Mesenchymal stem cell (in vitro differentiated cells and primary cell): ENCODE measurements at regions not wholly inside any gene's neighbourhood (a gene's known extent, or its start where the extent isn't known, plus 50 kb on each side); places are given as distances from the start of the nearest gene placed in this dataset.
A peak's percentile ranks its signal among the peaks of the same experiment; 100 is the strongest.
"Not testable (repeated sequence)": the region's sequence is repeated elsewhere in the genome, so short reads cannot be mapped to it uniquely, and the experiment has no call there.

Source experiments
- DNase-seq: peaks from one replicate; pipeline ENCODE4 v3.0.0-alpha.2; 2013
- H2AFZ ChIP-seq: one replicate; pipeline ENCODE4 v1.6.1; 2013; ENCODE audit warnings: low read depth, mild to moderate bottlenecking, control low read depth, inconsistent platforms, low read length, moderate library complexity
- H2AK5ac ChIP-seq: 2 replicates; pipeline ENCODE4 v1.6.1; 2013; ENCODE audit warnings: low read length, moderate library complexity, mild to moderate bottlenecking, inconsistent platforms; ENCODE audit not compliant: severe bottlenecking
- H2BK120ac ChIP-seq: one replicate; pipeline ENCODE4 v1.6.1; 2013; ENCODE audit warnings: low read depth, mild to moderate bottlenecking, inconsistent platforms, low read length, moderate library complexity
- H2BK12ac ChIP-seq, 2 experiments: one replicate each; pipeline ENCODE4 v1.6.1; 2013; ENCODE audit warnings: inconsistent platforms in 2 of 2, low read length in 2 of 2, mild to moderate bottlenecking in 2 of 2, moderate library complexity in 2 of 2, control low read depth in 1 of 2
- H2BK15ac ChIP-seq: one replicate; pipeline ENCODE4 v1.6.1; 2013; ENCODE audit warnings: mild to moderate bottlenecking, low read depth, inconsistent platforms; ENCODE audit not compliant: poor library complexity, severe bottlenecking
- H2BK5ac ChIP-seq: 2 replicates; pipeline ENCODE4 v1.6.1; 2013; ENCODE audit warnings: low read depth, mild to moderate bottlenecking, low read length, control low read depth, inconsistent platforms; ENCODE audit not compliant: poor library complexity, severe bottlenecking
- H3K14ac ChIP-seq, 2 experiments: one replicate each; pipeline ENCODE4 v1.6.1; 2013; ENCODE audit warnings: inconsistent platforms in 2 of 2, low read length in 2 of 2, control low read depth in 1 of 2, mild to moderate bottlenecking in 1 of 2, moderate library complexity in 1 of 2
- H3K18ac ChIP-seq, 2 experiments: one replicate each; pipeline ENCODE4 v1.6.1; 2013; ENCODE audit warnings: inconsistent platforms in 2 of 2, low read length in 2 of 2, control low read depth in 1 of 2, low read depth in 1 of 2, mild to moderate bottlenecking in 1 of 2
- H3K23ac ChIP-seq, 2 experiments: one replicate each; pipeline ENCODE4 v1.6.1; 2013; ENCODE audit warnings: inconsistent platforms in 2 of 2, low read length in 2 of 2, mild to moderate bottlenecking in 2 of 2, moderate library complexity in 2 of 2, control low read depth in 1 of 2
- H3K27ac ChIP-seq: 2 replicates; pipeline ENCODE4 v1.5.1; 2013; ENCODE audit warnings: mild to moderate bottlenecking, moderate library complexity, low read length, control low read depth, inconsistent platforms; ENCODE audit not compliant: poor library complexity, severe bottlenecking
- H3K27me3 ChIP-seq, 2 experiments: 2 replicates each; pipeline versions ENCODE4 v1.6.1 to v1.7.0; 2013; ENCODE audit warnings: low read length in 2 of 2, mild to moderate bottlenecking in 2 of 2, moderate library complexity in 2 of 2, control low read depth in 1 of 2, inconsistent platforms in 1 of 2; ENCODE audit not compliant: control insufficient read depth in 1 of 2, insufficient read depth in 1 of 2
- H3K36me3 ChIP-seq, 2 experiments: 2 replicates each; pipeline versions ENCODE4 v1.6.1 to v1.7.0; 2013; ENCODE audit warnings: low read length in 2 of 2, control low read depth in 1 of 2, inconsistent platforms in 1 of 2, low read depth in 1 of 2, mild to moderate bottlenecking in 1 of 2; ENCODE audit not compliant: insufficient read depth in 2 of 2, control insufficient read depth in 1 of 2
- H3K4ac ChIP-seq, 2 experiments: one replicate each; pipeline ENCODE4 v1.6.1; 2013; ENCODE audit warnings: inconsistent platforms in 2 of 2, low read length in 2 of 2, mild to moderate bottlenecking in 2 of 2, moderate library complexity in 2 of 2, control low read depth in 1 of 2, low read depth in 1 of 2
- H3K4me1 ChIP-seq: 2 replicates; pipeline ENCODE4 v1.6.1; 2013; ENCODE audit warnings: low read depth, low read length, control low read depth; ENCODE audit not compliant: control insufficient read depth, insufficient read depth
- H3K4me2 ChIP-seq: 2 replicates; pipeline ENCODE4 v1.6.1; 2013; ENCODE audit warnings: low read length, mild to moderate bottlenecking, inconsistent platforms; ENCODE audit not compliant: poor library complexity, severe bottlenecking
- H3K4me3 ChIP-seq, 2 experiments: 2 replicates each; pipeline versions ENCODE4 v1.5.1 to v1.7.0; 2013; ENCODE audit warnings: low read length in 2 of 2, mild to moderate bottlenecking in 2 of 2, control low read depth in 1 of 2, low read depth in 1 of 2; ENCODE audit not compliant: insufficient read depth in 1 of 2
- H3K79me1 ChIP-seq: replicated peaks from 2 replicates; pipeline ENCODE4 v1.6.1; 2013; ENCODE audit warnings: mild to moderate bottlenecking, control low read depth, low read length, inconsistent platforms; ENCODE audit not compliant: poor library complexity, severe bottlenecking
- H3K9ac ChIP-seq: 2 replicates; pipeline ENCODE4 v1.7.0; 2013; ENCODE audit warnings: mild to moderate bottlenecking, low read length, moderate library complexity
- H3K9me3 ChIP-seq: 2 replicates; pipeline ENCODE4 v1.7.0; 2013; ENCODE audit warnings: mild to moderate bottlenecking, low read length; ENCODE audit not compliant: control insufficient read depth
- H4K8ac ChIP-seq: one replicate; pipeline ENCODE4 v1.6.1; 2013; ENCODE audit warnings: inconsistent platforms, mild to moderate bottlenecking, low read length, moderate library complexity
- H4K91ac ChIP-seq: one replicate; pipeline ENCODE4 v1.6.1; 2013; ENCODE audit warnings: mild to moderate bottlenecking, low read length, inconsistent platforms
- WGBS: methylation state at CpG from one replicate; pipeline ENCODE4 v1.1.7; 2013; ENCODE audit warnings: mixed read lengths; 5-methylcytosine and 5-hydroxymethylcytosine counted together

- no peak overlapping the region for H3K23ac ChIP-seq
- no peak overlapping the region for H3K4me2 ChIP-seq
- 50% methylated on average over 1 of the region's 2 CpGs for WGBS
- DNase-seq: no peak
- H3K14ac ChIP-seq: no peak overlapping the region
- H4K8ac ChIP-seq: no peak overlapping the region
- H2BK120ac ChIP-seq: no peak overlapping the region
- H3K18ac ChIP-seq: no peak overlapping the region
- H3K27me3 ChIP-seq: peaks cover 5 to 20% of the 10 kb centered on the region in 2 experiments
- no peak overlapping the region for H2AK5ac ChIP-seq
- no peaks in the 10 kb centered on the region for H3K9me3 ChIP-seq
- no peak overlapping the region for H2AFZ ChIP-seq
- no peak overlapping the region for H4K91ac ChIP-seq
- no peak overlapping the region for H2BK12ac ChIP-seq
- H3K36me3 ChIP-seq: no peaks in the 10 kb centered on the region
- H3K4me3 ChIP-seq: no peak overlapping the region
- no peak overlapping the region for H3K9ac ChIP-seq
- H3K79me1 ChIP-seq: no peaks in the 10 kb centered on the region
- no peak overlapping the region for H3K4ac ChIP-seq
- no peak overlapping the region for H3K27ac ChIP-seq
- H3K4me1 ChIP-seq: peaks cover 17% of the 10 kb centered on the region
- no peak overlapping the region for H2BK5ac ChIP-seq
- H2BK15ac ChIP-seq: no peak overlapping the region
Observed at GRCh38 chr19:28297036-28297435, 915.9 kb downstream of the UQCRFS1 start.

GRCh38 chr19:28296506-28296905 is 916.4 kb downstream of the UQCRFS1 start:
- Histone ChIP-seq H3K27ac (no peak overlapping the region), H2AK5ac (no peak overlapping the region), H3K14ac (no peak overlapping the region), H3K27me3 (peaks cover 5 to 18% of the 10 kb centered on the region in 2 experiments), H4K8ac (no peak overlapping the region), H3K4ac (no peak overlapping the region), H2AFZ (no peak overlapping the region), H3K4me3 (no peak overlapping the region), H4K91ac (no peak overlapping the region), H3K36me3 (no peaks in the 10 kb centered on the region), H3K4me2 (no peak overlapping the region), H3K18ac (no peak overlapping the region), H3K4me1 (peaks cover 20% of the 10 kb centered on the region), H3K9me3 (no peaks in the 10 kb centered on the region), H3K9ac (no peak overlapping the region), H3K79me1 (no peaks in the 10 kb centered on the region), H3K23ac (no peak overlapping the region), H2BK12ac (no peak overlapping the region), H2BK120ac (no peak overlapping the region), H2BK15ac (no peak overlapping the region), H2BK5ac (no peak overlapping the region)
- no peak for DNase-seq
- WGBS: 77% methylated on average over 4 of the region's 4 CpGs

GRCh38 chr19:28294975-28295374 is 918.0 kb downstream of the UQCRFS1 start:
- not testable (repeated sequence) for DNase-seq, H3K14ac ChIP-seq

GRCh38 chr19:28294395-28294794 is 918.6 kb downstream of the UQCRFS1 start:
- H3K36me3 ChIP-seq: no peaks in the 10 kb centered on the region
- H3K4me3 ChIP-seq: peak overlapping the region in 1 of 2 experiments; percentile 20
- H3K27me3 ChIP-seq: peaks cover 0 to 4% of the 10 kb centered on the region in 2 experiments
- no peak overlapping the region for H2BK5ac ChIP-seq
- H3K4ac ChIP-seq: no peak overlapping the region
- H4K91ac ChIP-seq: no peak overlapping the region
- H3K14ac ChIP-seq: no peak overlapping the region
- no peak overlapping the region for H2BK120ac ChIP-seq
- no peak overlapping the region for H3K18ac ChIP-seq
- H3K4me1 ChIP-seq: peaks cover 31% of the 10 kb centered on the region
- H3K4me2 ChIP-seq: no peak overlapping the region
- H3K27ac ChIP-seq: no peak overlapping the region
- no peak overlapping the region for H2BK15ac ChIP-seq
- no peak overlapping the region for H2BK12ac ChIP-seq
- H3K23ac ChIP-seq: no peak overlapping the region
- no peak overlapping the region for H2AFZ ChIP-seq
- H3K79me1 ChIP-seq: no peaks in the 10 kb centered on the region
- 39% methylated on average over 6 of the region's 6 CpGs for WGBS
- no peak overlapping the region for H3K9ac ChIP-seq
- no peak overlapping the region for H2AK5ac ChIP-seq
- no peak for DNase-seq
- H3K9me3 ChIP-seq: no peaks in the 10 kb centered on the region
- no peak overlapping the region for H4K8ac ChIP-seq

More at GRCh38 chr19:28294975-28295374, 918.0 kb downstream of the UQCRFS1 start:
- not testable (repeated sequence) for H3K27me3 ChIP-seq, H4K8ac ChIP-seq, H3K4me3 ChIP-seq, H2BK120ac ChIP-seq, H3K79me1 ChIP-seq, H2AFZ ChIP-seq, H4K91ac ChIP-seq, H3K23ac ChIP-seq, H3K27ac ChIP-seq, H2AK5ac ChIP-seq, H3K9ac ChIP-seq, H2BK12ac ChIP-seq, H3K4ac ChIP-seq, H3K4me2 ChIP-seq, H2BK5ac ChIP-seq, H3K9me3 ChIP-seq, H2BK15ac ChIP-seq, H3K36me3 ChIP-seq, H3K18ac ChIP-seq
- WGBS: no CpG with 5 or more reads among the region's 1 CpG
- peaks cover 28% of the 10 kb centered on the region for H3K4me1 ChIP-seq
